Activated CD8-positive, alpha-beta T cell treated with anti-CD3 and anti-CD28 coated beads, Interleukin-2, amount 10 ng/mL, durations not matched to agents 7 days and 5 days (primary cell): ENCODE measurements at regions not wholly inside any gene's neighbourhood (a gene's known extent, or its start where the extent isn't known, plus 50 kb on each side); places are given as distances from the start of the nearest gene placed in this dataset.
"Not testable (repeated sequence)": the region's sequence is repeated elsewhere in the genome, so short reads cannot be mapped to it uniquely, and the experiment has no call there.

Source experiments
- ATAC-seq: fragments of 150-1000 bp; cut with Tn5 transposase; one replicate; pipeline ENCODE4 v1.10.0; 2021; ENCODE audit warnings: moderate library complexity
- CTCF ChIA-PET: fragments of 350-600 bp; sonication (Branson Sonifier 250); formaldehyde crosslinking; loops from one replicate; lab custom pipeline; 2021; ENCODE audit warnings: antibody characterized with exemption; lab: Charles Lee
- POLR2A ChIA-PET: fragments of 350-600 bp; sonication (Branson Sonifier 250); formaldehyde crosslinking; loops from one replicate; lab custom pipeline; 2021; ENCODE audit warnings: antibody characterized with exemption; lab: Charles Lee
- DNase-seq: peaks from one replicate; pipeline ENCODE4 v3.0.0-alpha.2; 2020
- H3K27ac Mint-ChIP-seq: one replicate; pipeline ENCODE4 v1.8.0; 2021; ENCODE audit warnings: mild to moderate bottlenecking, mixed read lengths
- H3K27me3 Mint-ChIP-seq: one replicate; pipeline ENCODE4 v1.8.0; 2021; ENCODE audit warnings: low read depth, mixed read lengths
- H3K36me3 Mint-ChIP-seq: one replicate; pipeline ENCODE4 v1.8.0; 2021; ENCODE audit warnings: low read depth, mixed read lengths
- H3K4me1 Mint-ChIP-seq: one replicate; pipeline ENCODE4 v1.8.0; 2021; ENCODE audit warnings: low read depth, mixed read lengths
- H3K4me3 Mint-ChIP-seq: one replicate; pipeline ENCODE4 v1.8.0; 2021; ENCODE audit warnings: mild to moderate bottlenecking, mixed read lengths
- H3K9me3 Mint-ChIP-seq: one replicate; pipeline ENCODE4 v1.8.0; 2022; ENCODE audit warnings: mixed read lengths; ENCODE audit not compliant: insufficient read depth

- H3K27me3 Mint-ChIP-seq = peaks cover 4% of the 10 kb centered on the region
- ChIA-PET CTCF (no interaction called here), POLR2A (no interaction called here)
- DNase-seq (no peak), ATAC-seq (no peak)
- H3K4me3 Mint-ChIP-seq = no peak overlapping the region
- H3K4me1 Mint-ChIP-seq = no peaks in the 10 kb centered on the region
- H3K36me3 Mint-ChIP-seq = no peaks in the 10 kb centered on the region
- no peak overlapping the region for H3K27ac Mint-ChIP-seq
- no peaks in the 10 kb centered on the region for H3K9me3 Mint-ChIP-seq
Observed at GRCh38 chr6:169140986-169141495, 112.6 kb downstream of the THBS2 start.

- Mint-ChIP-seq H3K36me3 (no peaks in the 10 kb centered on the region), H3K4me1 (no peaks in the 10 kb centered on the region), H3K27me3 (peaks cover 7% of the 10 kb centered on the region), H3K4me3 (no peak overlapping the region), H3K27ac (no peak overlapping the region), H3K9me3 (no peaks in the 10 kb centered on the region)
- ATAC-seq (no peak), DNase-seq (no peak)
- ChIA-PET CTCF (no interaction called here), POLR2A (no interaction called here)
Observed at GRCh38 chr6:169139179-169139971, 114.3 kb downstream of the THBS2 start.

- Mint-ChIP-seq H3K27me3 (peaks cover 13% of the 10 kb centered on the region), H3K36me3 (no peaks in the 10 kb centered on the region), H3K4me3 (no peak overlapping the region), H3K4me1 (no peaks in the 10 kb centered on the region), H3K9me3 (no peaks in the 10 kb centered on the region), H3K27ac (no peak overlapping the region)
- ATAC-seq (no peak), DNase-seq (no peak)
- CTCF ChIA-PET = no interaction called here
- POLR2A ChIA-PET = no interaction called here
Observed at GRCh38 chr6:169132352-169132940, 121.2 kb downstream of the THBS2 start.

- DNase-seq = no peak
- no peak overlapping the region for H3K27ac Mint-ChIP-seq
- POLR2A ChIA-PET = no interaction called here
- no peak overlapping the region for H3K4me3 Mint-ChIP-seq
- peaks cover 12% of the 10 kb centered on the region for H3K27me3 Mint-ChIP-seq
- no peaks in the 10 kb centered on the region for H3K36me3 Mint-ChIP-seq
- H3K9me3 Mint-ChIP-seq = no peaks in the 10 kb centered on the region
- CTCF ChIA-PET = no interaction called here
- H3K4me1 Mint-ChIP-seq = no peaks in the 10 kb centered on the region
- ATAC-seq = no peak
Observed at GRCh38 chr6:169131390-169131789, 122.3 kb downstream of the THBS2 start.

- ATAC-seq (no peak), DNase-seq (no peak)
- no peaks in the 10 kb centered on the region for H3K36me3 Mint-ChIP-seq
- peaks cover 7% of the 10 kb centered on the region for H3K27me3 Mint-ChIP-seq
- H3K4me1 Mint-ChIP-seq = no peaks in the 10 kb centered on the region
- no peak overlapping the region for H3K27ac Mint-ChIP-seq
- CTCF ChIA-PET = no interaction called here
- H3K9me3 Mint-ChIP-seq = no peaks in the 10 kb centered on the region
- POLR2A ChIA-PET = no interaction called here
- H3K4me3 Mint-ChIP-seq = no peak overlapping the region
Observed at GRCh38 chr6:169130113-169130512, 123.5 kb downstream of the THBS2 start.

- H3K36me3 Mint-ChIP-seq = no peaks in the 10 kb centered on the region
- POLR2A ChIA-PET = no interaction called here
- ATAC-seq (no peak), DNase-seq (no peak)
- CTCF ChIA-PET = no interaction called here
- no peaks in the 10 kb centered on the region for H3K9me3 Mint-ChIP-seq
- no peaks in the 10 kb centered on the region for H3K27me3 Mint-ChIP-seq
- H3K27ac Mint-ChIP-seq = no peak overlapping the region
- no peak overlapping the region for H3K4me3 Mint-ChIP-seq
- no peaks in the 10 kb centered on the region for H3K4me1 Mint-ChIP-seq
Observed at GRCh38 chr6:169121013-169121412, 132.6 kb downstream of the THBS2 start.

- Mint-ChIP-seq H3K36me3 (no peaks in the 10 kb centered on the region), H3K4me1 (no peaks in the 10 kb centered on the region), H3K27me3 (no peaks in the 10 kb centered on the region), H3K4me3 (no peak overlapping the region), H3K9me3 (no peaks in the 10 kb centered on the region), H3K27ac (no peak overlapping the region)
- no peak for DNase-seq
- ChIA-PET POLR2A (no interaction called here), CTCF (no interaction called here)
- no peak for ATAC-seq
Observed at GRCh38 chr6:169119669-169120068, 134.0 kb downstream of the THBS2 start.

- ChIA-PET POLR2A (no interaction called here), CTCF (no interaction called here)
- no peak overlapping the region for H3K27ac Mint-ChIP-seq
- no peak for ATAC-seq
- no peak overlapping the region for H3K4me3 Mint-ChIP-seq
- DNase-seq = peak; percentile 3
- no peaks in the 10 kb centered on the region for H3K4me1 Mint-ChIP-seq
- H3K36me3 Mint-ChIP-seq = no peaks in the 10 kb centered on the region
- peaks cover under 1% of the 10 kb centered on the region for H3K27me3 Mint-ChIP-seq
- no peaks in the 10 kb centered on the region for H3K9me3 Mint-ChIP-seq
Observed at GRCh38 chr6:169118346-169118830, 135.3 kb downstream of the THBS2 start.

- ChIA-PET POLR2A (no interaction called here), CTCF (no interaction called here)
- Mint-ChIP-seq H3K4me3 (no peak overlapping the region), H3K27ac (no peak overlapping the region), H3K27me3 (peaks cover 2% of the 10 kb centered on the region), H3K4me1 (peaks cover 6% of the 10 kb centered on the region), H3K9me3 (no peaks in the 10 kb centered on the region), H3K36me3 (no peaks in the 10 kb centered on the region)
- peak; percentile 12 for DNase-seq
- ATAC-seq = no peak
Observed at GRCh38 chr6:169117663-169118062, 136.0 kb downstream of the THBS2 start.

GRCh38 chr6:169115632-169116031 is 138.0 kb downstream of the THBS2 start:
- Mint-ChIP-seq H3K36me3 (no peaks in the 10 kb centered on the region), H3K27ac (no peak overlapping the region), H3K4me3 (no peak overlapping the region), H3K9me3 (no peaks in the 10 kb centered on the region), H3K4me1 (peaks cover 6% of the 10 kb centered on the region), H3K27me3 (peaks cover 2% of the 10 kb centered on the region)
- DNase-seq (no peak), ATAC-seq (no peak)
- CTCF ChIA-PET = no interaction called here
- POLR2A ChIA-PET = no interaction called here

GRCh38 chr6:169114632-169115031 is 139.0 kb downstream of the THBS2 start:
- CTCF ChIA-PET, H3K27ac Mint-ChIP-seq: not testable (repeated sequence)

GRCh38 chr6:169112483-169113320 is 140.9 kb downstream of the THBS2 start:
- Mint-ChIP-seq H3K27me3 (peaks cover 2% of the 10 kb centered on the region), H3K4me1 (peaks cover 6% of the 10 kb centered on the region), H3K9me3 (no peaks in the 10 kb centered on the region), H3K27ac (no peak overlapping the region), H3K4me3 (no peak overlapping the region), H3K36me3 (no peaks in the 10 kb centered on the region)
- ATAC-seq (no peak), DNase-seq (no peak)
- POLR2A ChIA-PET = no interaction called here
- CTCF ChIA-PET = no interaction called here

More at GRCh38 chr6:169114632-169115031, 139.0 kb downstream of the THBS2 start:
- ATAC-seq, POLR2A ChIA-PET, DNase-seq, H3K4me1 Mint-ChIP-seq, H3K9me3 Mint-ChIP-seq, H3K27me3 Mint-ChIP-seq, H3K36me3 Mint-ChIP-seq, H3K4me3 Mint-ChIP-seq: not testable (repeated sequence)
